ENCODE measurements at regions not wholly inside any gene's neighbourhood (a gene's known extent, or its start where the extent isn't known, plus 50 kb on each side); places are given as distances from the start of the nearest gene placed in this dataset.

- Histone ChIP-seq H3K4me1 (ENCODE audit: insufficient read depth) (no peaks in the 10 kb centered on the region), H3K36me3 (ENCODE audit: insufficient read depth) (no peaks in the 10 kb centered on the region), H3K4me3 (ENCODE audit: low read depth, low read length) (no peak overlapping the region), H3K27ac (ENCODE audit: low read depth) (no peak overlapping the region)
- DNase-seq (ENCODE audit: extremely low spot score), result no peak
- WGBS, result 93% methylated on average over 6 of the region's 6 CpGs
Observed at GRCh38 chr20:48057251-48057650, 272.0 kb upstream of the SULF2 start.

GRCh38 chr20:48056218-48056617 is 270.9 kb upstream of the SULF2 start:
- no peak for DNase-seq (ENCODE audit: extremely low spot score)
- 80% methylated on average over 2 of the region's 2 CpGs for WGBS
- Histone ChIP-seq H3K4me3 (ENCODE audit: low read depth, low read length) (no peak overlapping the region), H3K27ac (ENCODE audit: low read depth) (no peak overlapping the region), H3K36me3 (ENCODE audit: insufficient read depth) (no peaks in the 10 kb centered on the region), H3K4me1 (ENCODE audit: insufficient read depth) (no peaks in the 10 kb centered on the region)

GRCh38 chr20:48054051-48054450 is 268.8 kb upstream of the SULF2 start:
- Histone ChIP-seq H3K4me3 (ENCODE audit: low read depth, low read length) (no peak overlapping the region), H3K27ac (ENCODE audit: low read depth) (no peak overlapping the region), H3K36me3 (ENCODE audit: insufficient read depth) (no peaks in the 10 kb centered on the region), H3K4me1 (ENCODE audit: insufficient read depth) (no peaks in the 10 kb centered on the region)
- 62% methylated on average over 7 of the region's 7 CpGs for WGBS
- no peak for DNase-seq (ENCODE audit: extremely low spot score)

DNA sequence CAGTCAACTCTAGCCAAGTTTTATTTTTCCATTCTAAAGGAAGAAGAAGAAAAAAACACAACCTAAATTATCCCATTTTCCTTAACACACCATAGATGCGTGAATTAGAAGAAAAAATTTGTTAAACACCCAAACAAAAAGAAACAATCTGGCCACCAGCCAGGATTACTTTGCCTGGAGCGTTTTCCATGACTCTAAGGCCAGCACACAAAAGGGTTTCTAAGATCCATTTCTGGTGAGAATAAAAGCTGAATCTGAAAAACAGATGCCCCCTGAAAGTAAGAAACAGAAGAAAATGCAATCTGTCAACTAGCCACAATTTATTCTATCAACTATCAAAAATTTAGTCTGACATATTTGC is 267.2 kb upstream of the SULF2 start:
- H3K27ac ChIP-seq (ENCODE audit: low read depth), result no peak overlapping the region

GRCh38 chr20:48051794-48052474 is 266.7 kb upstream of the SULF2 start:
- Histone ChIP-seq H3K27ac (ENCODE audit: low read depth) (no peak overlapping the region), H3K4me3 (ENCODE audit: low read depth, low read length) (no peak overlapping the region), H3K4me1 (ENCODE audit: insufficient read depth) (no peaks in the 10 kb centered on the region), H3K36me3 (ENCODE audit: insufficient read depth) (no peaks in the 10 kb centered on the region)
- WGBS, result 35% methylated on average over 3 of the region's 3 CpGs
- DNase-seq (ENCODE audit: extremely low spot score), result peak; percentile 81

More for the DNA sequence above, 267.2 kb upstream of the SULF2 start:
- Histone ChIP-seq H3K4me3 (ENCODE audit: low read depth, low read length) (no peak overlapping the region), H3K36me3 (ENCODE audit: insufficient read depth) (no peaks in the 10 kb centered on the region), H3K4me1 (ENCODE audit: insufficient read depth) (no peaks in the 10 kb centered on the region)
- WGBS, result 37% methylated on average over 2 of the region's 2 CpGs
- no peak for DNase-seq (ENCODE audit: extremely low spot score)

- 94% methylated on average over 1 of the region's 1 CpG for WGBS
- Histone ChIP-seq H3K27ac (ENCODE audit: low read depth) (no peak overlapping the region), H3K4me3 (ENCODE audit: low read depth, low read length) (no peak overlapping the region), H3K36me3 (ENCODE audit: insufficient read depth) (no peaks in the 10 kb centered on the region), H3K4me1 (ENCODE audit: insufficient read depth) (no peaks in the 10 kb centered on the region)
- no peak for DNase-seq (ENCODE audit: extremely low spot score)
Observed at GRCh38 chr20:48049641-48050040, 264.4 kb upstream of the SULF2 start.

DNA sequence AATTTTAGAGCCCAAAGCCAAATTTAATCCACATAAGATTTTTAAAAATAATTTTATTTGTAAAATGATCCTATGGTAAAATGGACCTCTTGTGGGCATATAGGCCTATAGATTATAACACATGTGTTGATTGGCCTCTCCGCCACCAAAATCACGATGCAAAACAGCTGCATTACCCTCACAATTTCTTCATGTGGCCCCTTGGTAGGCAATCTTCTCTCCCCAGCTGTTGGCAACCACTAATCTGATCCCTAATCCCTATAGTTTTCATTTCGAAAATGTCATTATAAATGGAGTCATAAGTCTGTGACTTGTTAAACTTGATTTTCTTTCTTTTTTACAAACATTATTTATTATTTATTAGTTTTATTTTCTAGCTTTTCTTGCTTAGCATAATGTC is 263.9 kb upstream of the SULF2 start:
- H3K4me3 ChIP-seq (ENCODE audit: low read depth, low read length), result no peak overlapping the region
- 73% methylated on average over 3 of the region's 3 CpGs for WGBS
- no peaks in the 10 kb centered on the region for H3K4me1 ChIP-seq (ENCODE audit: insufficient read depth)
- DNase-seq (ENCODE audit: extremely low spot score), result no peak
- no peaks in the 10 kb centered on the region for H3K36me3 ChIP-seq (ENCODE audit: insufficient read depth)
- H3K27ac ChIP-seq (ENCODE audit: low read depth), result no peak overlapping the region

- Histone ChIP-seq H3K27ac (ENCODE audit: low read depth) (no peak overlapping the region), H3K4me3 (ENCODE audit: low read depth, low read length) (no peak overlapping the region), H3K4me1 (ENCODE audit: insufficient read depth) (no peaks in the 10 kb centered on the region), H3K36me3 (ENCODE audit: insufficient read depth) (no peaks in the 10 kb centered on the region)
- DNase-seq (ENCODE audit: extremely low spot score), result no peak
- 80% methylated on average over 4 of the region's 4 CpGs for WGBS
Observed at GRCh38 chr20:48047447-48047846, 262.2 kb upstream of the SULF2 start.

GRCh38 chr20:48042628-48043027 is 257.3 kb upstream of the SULF2 start:
- Histone ChIP-seq H3K36me3 (ENCODE audit: insufficient read depth) (no peaks in the 10 kb centered on the region), H3K4me3 (ENCODE audit: low read depth, low read length) (no peak overlapping the region), H3K4me1 (ENCODE audit: insufficient read depth) (no peaks in the 10 kb centered on the region), H3K27ac (ENCODE audit: low read depth) (no peak overlapping the region)
- DNase-seq (ENCODE audit: extremely low spot score), result no peak
- WGBS, result 79% methylated on average over 7 of the region's 7 CpGs

DNA sequence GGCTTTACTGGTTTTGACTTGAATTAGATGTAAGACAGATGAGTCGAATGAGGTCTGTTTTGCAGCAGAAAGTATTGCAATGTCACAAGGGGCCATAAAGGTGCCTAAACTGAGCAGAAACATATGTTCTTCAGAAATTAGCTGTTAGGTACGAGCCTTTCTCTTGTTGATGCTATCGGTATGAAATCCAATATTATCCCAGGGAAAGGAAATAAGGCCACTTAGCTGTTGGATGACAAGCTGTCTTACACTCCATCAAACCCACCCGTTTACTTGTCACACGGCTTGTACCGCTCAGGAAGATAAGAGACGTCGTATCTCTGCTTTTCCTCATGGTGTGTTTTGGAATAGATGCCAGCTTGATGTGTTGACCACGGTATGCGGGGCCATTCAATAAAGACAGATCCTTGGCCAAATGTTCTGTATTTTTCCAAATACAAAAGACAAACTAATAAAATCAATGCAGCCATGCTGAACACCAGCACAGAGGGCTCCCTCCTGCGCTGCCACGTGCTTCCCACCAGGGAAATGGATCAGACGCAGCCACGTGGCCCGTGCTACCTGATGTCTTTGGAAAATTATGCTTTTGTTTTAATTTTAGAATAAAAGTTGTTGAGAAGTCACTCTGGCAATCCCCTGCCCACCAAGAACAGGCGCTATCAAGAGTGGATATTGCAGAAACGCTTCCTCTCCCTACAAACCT is 255.9 kb upstream of the SULF2 start:
- DNase-seq (ENCODE audit: extremely low spot score), result no peak
- H3K4me1 ChIP-seq (ENCODE audit: insufficient read depth), result no peaks in the 10 kb centered on the region
- H3K36me3 ChIP-seq (ENCODE audit: insufficient read depth), result no peaks in the 10 kb centered on the region
- H3K27ac ChIP-seq (ENCODE audit: low read depth), result no peak overlapping the region
- 38% methylated on average over 17 of the region's 17 CpGs for WGBS
- no peak overlapping the region for H3K4me3 ChIP-seq (ENCODE audit: low read depth, low read length)

DNA sequence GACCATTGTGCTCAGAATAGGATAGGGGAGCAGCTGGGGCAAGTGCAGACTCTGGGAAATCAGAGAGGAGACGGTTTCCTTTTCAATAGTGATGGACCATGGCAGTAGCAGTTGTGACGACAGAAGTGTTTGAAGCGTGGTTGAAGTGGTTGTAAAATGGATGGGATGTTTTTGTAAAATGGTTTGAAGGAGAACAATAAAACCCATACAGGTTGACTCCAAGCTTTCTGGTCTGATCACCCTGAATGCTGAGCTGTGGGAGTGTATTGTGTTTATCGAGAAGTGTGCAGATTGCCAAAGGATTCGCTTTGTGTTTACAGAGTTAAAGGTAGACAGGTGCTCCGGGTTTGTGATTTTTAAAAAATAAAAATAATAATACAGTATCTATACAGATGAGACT is 255.2 kb upstream of the SULF2 start:
- Histone ChIP-seq H3K4me1 (ENCODE audit: insufficient read depth) (no peaks in the 10 kb centered on the region), H3K27ac (ENCODE audit: low read depth) (no peak overlapping the region), H3K4me3 (ENCODE audit: low read depth, low read length) (no peak overlapping the region), H3K36me3 (ENCODE audit: insufficient read depth) (no peaks in the 10 kb centered on the region)
- WGBS, result 83% methylated on average over 6 of the region's 6 CpGs
- no peak for DNase-seq (ENCODE audit: extremely low spot score)

GRCh38 chr20:48040051-48040450 is 254.8 kb upstream of the SULF2 start:
- DNase-seq (ENCODE audit: extremely low spot score), result no peak
- H3K27ac ChIP-seq (ENCODE audit: low read depth), result no peak overlapping the region
- H3K4me3 ChIP-seq (ENCODE audit: low read depth, low read length), result no peak overlapping the region
- 76% methylated on average over 7 of the region's 7 CpGs for WGBS
- no peaks in the 10 kb centered on the region for H3K4me1 ChIP-seq (ENCODE audit: insufficient read depth)
- H3K36me3 ChIP-seq (ENCODE audit: insufficient read depth), result no peaks in the 10 kb centered on the region

DNA sequence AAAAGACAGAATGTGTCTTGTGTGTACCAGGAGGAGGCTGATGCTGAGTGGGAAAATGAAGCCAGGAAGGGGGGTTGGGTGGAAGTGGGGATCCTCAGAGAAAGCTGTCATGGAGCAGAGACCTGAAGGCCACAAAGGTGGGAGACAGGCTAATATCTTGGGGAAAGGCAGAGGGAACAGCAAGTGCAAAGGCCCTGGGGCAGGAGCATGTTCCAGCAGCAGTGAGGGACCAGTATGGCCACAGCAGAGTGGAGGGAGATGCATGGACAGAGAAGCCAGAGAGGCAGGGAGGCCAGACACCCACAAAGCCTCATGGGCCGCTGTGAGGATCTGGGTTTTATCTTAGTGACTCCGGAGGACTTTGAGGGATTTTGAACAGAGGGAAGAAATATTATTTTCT is 254.2 kb upstream of the SULF2 start:
- 92% methylated on average over 2 of the region's 2 CpGs for WGBS
- Histone ChIP-seq H3K27ac (ENCODE audit: low read depth) (no peak overlapping the region), H3K4me3 (ENCODE audit: low read depth, low read length) (no peak overlapping the region), H3K36me3 (ENCODE audit: insufficient read depth) (no peaks in the 10 kb centered on the region), H3K4me1 (ENCODE audit: insufficient read depth) (no peaks in the 10 kb centered on the region)
- DNase-seq (ENCODE audit: extremely low spot score), result no peak

DNA sequence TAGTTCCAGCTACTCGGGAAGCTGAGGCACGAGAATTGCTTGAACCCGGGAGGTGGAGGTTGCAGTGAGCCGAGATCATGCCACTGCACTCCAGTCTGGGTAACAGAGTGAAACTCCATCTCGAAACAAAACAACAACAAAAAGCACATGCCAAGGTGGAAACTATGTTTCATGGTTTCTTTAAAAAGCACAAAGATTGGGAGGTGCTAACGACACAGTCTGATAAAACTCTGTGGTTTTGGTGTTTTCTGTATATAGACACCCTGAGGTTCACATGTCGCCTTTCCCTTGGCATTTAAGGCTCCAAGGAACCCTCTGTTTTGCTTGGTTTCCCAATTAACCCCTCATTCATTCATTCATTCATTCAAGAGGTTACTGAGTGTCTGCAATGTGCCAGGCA is 253.4 kb upstream of the SULF2 start:
- DNase-seq (ENCODE audit: extremely low spot score), result no peak
- H3K27ac ChIP-seq (ENCODE audit: low read depth), result no peak overlapping the region
- WGBS, result 93% methylated on average over 7 of the region's 7 CpGs
- no peak overlapping the region for H3K4me3 ChIP-seq (ENCODE audit: low read depth, low read length)
- no peaks in the 10 kb centered on the region for H3K36me3 ChIP-seq (ENCODE audit: insufficient read depth)
- H3K4me1 ChIP-seq (ENCODE audit: insufficient read depth), result no peaks in the 10 kb centered on the region
